ENCODE measurements at regions not wholly inside any gene's neighbourhood (a gene's known extent, or its start where the extent isn't known, plus 50 kb on each side); places are given as distances from the start of the nearest gene placed in this dataset.

GRCh38 chr1:78427506-78427905, 63.3 kb upstream of the PTGFR start:
- no peaks in the 10 kb centered on the region for H3K4me1 ChIP-seq (replicated peaks in 1 of 2)
- TF ChIP-seq CTCF (IDR thresholded peaks at IDR 0.05): no peak
- TF ChIP-seq POLR2A (IDR thresholded peaks at IDR 0.05): no peak
- H3K27me3 ChIP-seq: no peaks in the 10 kb centered on the region
- no peaks in the 10 kb centered on the region for H3K36me3 ChIP-seq (replicated peaks in 1 of 2)
- no peak overlapping the region for H3K4me3 ChIP-seq
- 35 to 44% (median 41%) methylated on average over 2 of the region's 2 CpGs for WGBS, 4 donors
- intact Hi-C loops (cut with DNase I): no loop called here
- H3K27ac ChIP-seq: no peak overlapping the region
- no peak for DNase-seq
- H3K9me3 ChIP-seq (replicated peaks in 1 of 3): no peaks in the 10 kb centered on the region

DNA sequence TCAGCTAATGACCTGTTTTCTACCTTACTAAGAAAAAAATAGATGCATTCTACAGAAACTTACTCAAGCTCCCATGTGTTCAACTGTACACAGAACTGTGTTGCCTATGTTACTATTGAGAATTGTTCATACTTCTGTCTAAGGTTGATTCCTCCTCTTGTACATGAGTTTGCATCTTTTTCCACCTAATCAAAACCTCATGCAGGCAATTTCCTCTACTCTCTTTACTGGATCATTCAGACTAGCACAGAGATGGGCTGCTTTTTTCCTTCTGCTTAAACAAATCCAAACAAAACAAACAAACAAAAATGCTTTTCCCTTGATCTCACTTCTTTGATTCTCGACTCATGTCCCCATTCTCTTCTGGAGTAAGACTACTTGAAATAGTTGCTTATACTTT, 58.8 kb upstream of the PTGFR start:
- whole genome bisulfite sequencing, 4 donors: 52 to 71% (median 57%) methylated on average over 1 of the region's 1 CpG
- no peaks in the 10 kb centered on the region for H3K4me1 ChIP-seq (replicated peaks in 1 of 2)
- TF ChIP-seq CTCF (IDR thresholded peaks at IDR 0.05) (no peak), POLR2A (IDR thresholded peaks at IDR 0.05) (no peak)
- no peak overlapping the region for H3K4me3 ChIP-seq
- no peaks in the 10 kb centered on the region for H3K27me3 ChIP-seq
- no peaks in the 10 kb centered on the region for H3K36me3 ChIP-seq (replicated peaks in 1 of 2)
- intact Hi-C loops (cut with DNase I): no loop called here
- no peak overlapping the region for H3K27ac ChIP-seq
- DNase-seq: no peak
- H3K9me3 ChIP-seq (replicated peaks in 1 of 3): no peaks in the 10 kb centered on the region

GRCh38 chr1:78434351-78434750, 56.4 kb upstream of the PTGFR start:
- no peak overlapping the region for H3K4me3 ChIP-seq
- intact Hi-C loops (cut with DNase I): no loop called here
- WGBS, 4 donors: 72 to 83% (median 75%) methylated on average over 2 of the region's 2 CpGs

DNA sequence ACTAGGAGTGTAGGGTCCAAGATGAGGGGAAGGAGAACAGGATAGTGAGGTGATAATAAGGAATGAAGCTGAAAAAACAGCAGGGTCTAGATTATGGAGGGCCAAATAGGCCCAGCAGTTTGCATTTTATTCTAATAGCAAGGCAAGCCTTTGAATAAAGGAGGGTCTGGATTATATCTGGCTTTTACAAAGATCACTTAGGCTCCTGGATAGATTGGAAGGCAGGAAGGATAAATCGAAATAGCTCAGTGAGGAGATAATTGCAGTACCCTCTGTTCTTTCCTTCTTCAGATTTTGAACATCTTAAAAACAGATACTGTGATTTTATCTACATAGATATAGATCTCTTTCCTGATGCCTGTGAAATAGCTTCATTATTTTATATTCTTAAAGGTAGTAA, 53.8 kb upstream of the PTGFR start:
- 59 to 67% (median 62%) methylated on average over 1 of the region's 1 CpG for WGBS, 4 donors
- no peaks in the 10 kb centered on the region for H3K9me3 ChIP-seq (replicated peaks in 1 of 3)
- no peaks in the 10 kb centered on the region for H3K27me3 ChIP-seq
- no peaks in the 10 kb centered on the region for H3K4me1 ChIP-seq (replicated peaks in 1 of 2)
- intact Hi-C loops (cut with DNase I): no loop called here
- no peaks in the 10 kb centered on the region for H3K36me3 ChIP-seq (replicated peaks in 1 of 2)
- H3K27ac ChIP-seq: no peak overlapping the region
- no peak overlapping the region for H3K4me3 ChIP-seq
- TF ChIP-seq CTCF (IDR thresholded peaks at IDR 0.05) (no peak), POLR2A (IDR thresholded peaks at IDR 0.05) (no peak)
- no peak for DNase-seq

More at GRCh38 chr1:78434351-78434750, 56.4 kb upstream of the PTGFR start:
- no peak overlapping the region for H3K27ac ChIP-seq
- H3K4me1 ChIP-seq (replicated peaks in 1 of 2): no peaks in the 10 kb centered on the region
- no peaks in the 10 kb centered on the region for H3K27me3 ChIP-seq
- DNase-seq: no peak
- H3K36me3 ChIP-seq (replicated peaks in 1 of 2): no peaks in the 10 kb centered on the region
- no peak for TF ChIP-seq CTCF (IDR thresholded peaks at IDR 0.05)
- no peak for TF ChIP-seq POLR2A (IDR thresholded peaks at IDR 0.05)
- H3K9me3 ChIP-seq (replicated peaks in 1 of 3): no peaks in the 10 kb centered on the region

Data from adrenal gland (tissue), 9 donors.